GM12878 (cell line): ENCODE measurements at regions not wholly inside any gene's neighbourhood (a gene's known extent, or its start where the extent isn't known, plus 50 kb on each side); places are given as distances from the start of the nearest gene placed in this dataset.

ENCODE experiments used
- ATAC-seq: fragments of 200-7000 bp; cut with Tn5 transposase; 3 replicates; pipeline ENCODE4 v1.9.1; 2020; ENCODE audit warnings: mild to moderate bottlenecking, moderate library complexity
- BruUV-seq: library from RNA; stranded (reverse); fragments of 400-500 nt; replicated peaks from 2 replicates; lab custom pipeline; 2021; lab: Mats Ljungman, UMichigan
- CTCF ChIA-PET: fragments of 300-600 bp; sonication (Branson Sonifier 250); formaldehyde crosslinking; extraction: SDS; loops from one replicate; lab custom pipeline; 2021; ENCODE audit warnings: inconsistent platforms; lab: Yijun Ruan, JAX
- POLR2A ChIA-PET: fragments of 350-600 bp; formaldehyde crosslinking; extraction: SDS; loops from one replicate; lab custom pipeline; 2021; ENCODE audit warnings: inconsistent platforms; lab: Charles Lee
- RAD21 ChIA-PET: fragments of 300-600 bp; sonication (Branson Sonifier 250); formaldehyde crosslinking; loops from one replicate; lab custom pipeline; 2023; ENCODE audit warnings: antibody characterized with exemption; ENCODE audit not compliant: unreplicated experiment; lab: Charles Lee
- SMC1A ChIA-PET: fragments of 300-600 bp; sonication (Branson Sonifier 250); formaldehyde crosslinking; loops from one replicate; lab custom pipeline; 2023; ENCODE audit not compliant: unreplicated experiment, uncharacterized antibody; lab: Charles Lee
- DNase-seq: peaks from one replicate; pipeline ENCODE4 v3.0.0-alpha.2; 2011; ENCODE audit warnings: low read depth, low spot score
- FAIRE-seq: peaks from 3 replicates; lab custom pipeline; 2011; peaks lifted over from hg19 to GRCh38; lab: Jason Lieb, UNC
- H2AFZ ChIP-seq: 2 replicates; pipeline ENCODE4 v1.6.0; 2011; ENCODE audit warnings: low read depth, low read length, control low read depth; ENCODE audit not compliant: control insufficient read depth
- H3K27ac ChIP-seq: 2 replicates; pipeline ENCODE4 v1.5.1; 2011; ENCODE audit warnings: control low read depth; ENCODE audit not compliant: control insufficient read depth, insufficient read depth
- H3K27me3 ChIP-seq, 2 experiments: replicated peaks in 1 of 2; 2 replicates each; pipeline versions ENCODE4 v1.6.0 to v1.6.1; 2011; ENCODE audit warnings: low read length in 1 of 2; ENCODE audit not compliant: control insufficient read depth in 2 of 2, insufficient read depth in 2 of 2
- H3K36me3 ChIP-seq, 2 experiments: 2 replicates each; pipeline ENCODE4 v1.5.1; 2011; ENCODE audit warnings: low read length in 1 of 2; ENCODE audit not compliant: control insufficient read depth in 2 of 2, insufficient read depth in 2 of 2
- H3K4me1 ChIP-seq: 2 replicates; pipeline ENCODE4 v1.6.1; 2011; ENCODE audit warnings: mild to moderate bottlenecking, low read length, moderate library complexity, mixed read lengths; ENCODE audit not compliant: control insufficient read depth, insufficient read depth
- H3K4me2 ChIP-seq: 2 replicates; pipeline ENCODE4 v1.6.0; 2011; ENCODE audit warnings: control low read depth; ENCODE audit not compliant: control insufficient read depth, insufficient read depth
- H3K4me3 ChIP-seq: fragments of 200-600 bp; sonication (generic); 2 replicates; pipeline ENCODE4 v1.5.1; 2016
- H3K79me2 ChIP-seq: 2 replicates; pipeline ENCODE4 v1.6.0; 2011; ENCODE audit warnings: low read length; ENCODE audit not compliant: control insufficient read depth, insufficient read depth
- H3K9ac ChIP-seq: 2 replicates; pipeline ENCODE4 v1.8.0; 2011; ENCODE audit warnings: low read length, control low read depth, mixed read lengths; ENCODE audit not compliant: control insufficient read depth, insufficient read depth
- H3K9me3 ChIP-seq: replicated peaks from 3 replicates; pipeline ENCODE4 v1.5.1; 2011; ENCODE audit warnings: mild to moderate bottlenecking, low read length; ENCODE audit not compliant: control insufficient read depth, insufficient read depth
- H4K20me1 ChIP-seq: 2 replicates; pipeline ENCODE4 v1.6.0; 2011; ENCODE audit not compliant: control insufficient read depth, insufficient read depth
- ATF2 ChIP-seq: IDR thresholded peaks from 2 replicates; pipeline ENCODE4 v1.6.1; 2012; ENCODE audit warnings: low read length, inconsistent platforms
- CEBPZ ChIP-seq: fragments of 150-350 bp; IDR thresholded peaks from 2 replicates; pipeline ENCODE4 v1.6.1; 2016; ENCODE audit warnings: low read depth, low read length
- ETV6 ChIP-seq, 2 experiments: fragments of 450-650 bp in 1 of 2; IDR thresholded peaks in 1 of 2; conservative IDR thresholded peaks in 1 of 2; 2 replicates each; pipeline ENCODE4 v1.6.1; 2014; ENCODE audit warnings: antibody characterized with exemption in 1 of 2, borderline replicate concordance in 1 of 2, low read depth in 1 of 2, mild to moderate bottlenecking in 1 of 2, moderate library complexity in 1 of 2
- SIX5 ChIP-seq: IDR thresholded peaks from 2 replicates; pipeline ENCODE4 v1.6.1; 2011; ENCODE audit warnings: mild to moderate bottlenecking, low read depth, low read length, moderate library complexity; ENCODE audit not compliant: severe bottlenecking
- STAT3 ChIP-seq: IDR thresholded peaks from 2 replicates; pipeline ENCODE4 v1.6.1; 2011; ENCODE audit warnings: low read depth, low read length, improper control_type of control experiment
- SUZ12 ChIP-seq: fragments of 200-600 bp; sonication (generic); IDR thresholded peaks from one replicate; pipeline ENCODE4 v1.6.1; 2018; ENCODE audit warnings: antibody characterized with exemption, mild to moderate bottlenecking; ENCODE audit not compliant: unreplicated experiment
- ZBTB4 ChIP-seq: fragments of 450-650 bp; formaldehyde crosslinking; IDR thresholded peaks from 2 replicates; pipeline ENCODE4 v1.4.0; 2022; ENCODE audit warnings: mild to moderate bottlenecking, moderate library complexity
- WGBS: methylation state at CpG from one replicate; pipeline ENCODE4 v1.1.6; 2016; ENCODE audit warnings: low lambda C conversion rate; ENCODE audit not compliant: insufficient replicate concordance, insufficient coverage; ENCODE audit errors: missing lambda C conversion rate; 5-methylcytosine and 5-hydroxymethylcytosine counted together
- in situ Hi-C: fragments of 300-500 bp; cut with MboI; formaldehyde crosslinking; loops from 9 replicates; pipeline ENCODE4 v1.14.3; 2018; ENCODE audit warnings: mixed read lengths
- intact Hi-C: fragments of 100-400 bp; cut with micrococcal nuclease; formaldehyde crosslinking; loops from one replicate; pipeline ENCODE4 v1.14.2; 2022; ENCODE audit not compliant: unreplicated experiment

- TF ChIP-seq CEBPZ, result no peak
Observed at GRCh38 chr14:98417001-98417400, 855.0 kb downstream of the BCL11B start (continued).

- in situ Hi-C loops (no loop called here), intact Hi-C loops (no loop called here)
- Histone ChIP-seq H3K4me1 (no peaks in the 10 kb centered on the region), H3K4me2 (no peak overlapping the region), H3K27ac (no peak overlapping the region), H3K36me3 (no peaks in the 10 kb centered on the region), H3K79me2 (no peaks in the 10 kb centered on the region), H3K27me3 (no peaks in the 10 kb centered on the region), H3K9me3 (no peaks in the 10 kb centered on the region), H2AFZ (no peak overlapping the region), H4K20me1 (no peaks in the 10 kb centered on the region), H3K9ac (no peak overlapping the region), H3K4me3 (no peak overlapping the region)
- no peak for FAIRE-seq
- BruUV-seq, result no TSS peak
- ChIA-PET CTCF (no interaction called here), SMC1A (interaction anchor here (1.3 kb wide), 1 partner anchor 46 kb away, joined by 3 read pairs; no protein-coding TSS in a partner anchor), POLR2A (no interaction called here), RAD21 (no interaction called here)
- WGBS, result 23% methylated on average over 2 of the region's 2 CpGs
- no peak for DNase-seq
- no peak for ATAC-seq
- TF ChIP-seq ZBTB4 (no peak), SUZ12 (no peak), ETV6 (conservative IDR thresholded peaks at IDR 0.05 in 1 of 2, IDR thresholded peaks at IDR 0.05 in 1 of 2; ENCODE audit: borderline replicate concordance in 1 of 2, low read depth in 1 of 2) (no peak), STAT3 (no peak), ATF2 (no peak), SIX5 (no peak), CEBPZ (no peak)
Observed at GRCh38 chr14:98428483-98428994, 843.5 kb downstream of the BCL11B start.
